SKM-1 (cell line): ENCODE measurements at regions not wholly inside any gene's neighbourhood (a gene's known extent, or its start where the extent isn't known, plus 50 kb on each side); places are given as distances from the start of the nearest gene placed in this dataset.
A peak's percentile ranks its signal among the peaks of the same experiment; 100 is the strongest.
"Not testable (repeated sequence)": the region's sequence is repeated elsewhere in the genome, so short reads cannot be mapped to it uniquely, and the experiment has no call there.

ENCODE experiments used
- DNase-seq: peaks from one replicate; lab custom pipeline; 2025; ENCODE audit not compliant: unreplicated experiment; lab: John Stamatoyannopoulos, UW

DNA sequence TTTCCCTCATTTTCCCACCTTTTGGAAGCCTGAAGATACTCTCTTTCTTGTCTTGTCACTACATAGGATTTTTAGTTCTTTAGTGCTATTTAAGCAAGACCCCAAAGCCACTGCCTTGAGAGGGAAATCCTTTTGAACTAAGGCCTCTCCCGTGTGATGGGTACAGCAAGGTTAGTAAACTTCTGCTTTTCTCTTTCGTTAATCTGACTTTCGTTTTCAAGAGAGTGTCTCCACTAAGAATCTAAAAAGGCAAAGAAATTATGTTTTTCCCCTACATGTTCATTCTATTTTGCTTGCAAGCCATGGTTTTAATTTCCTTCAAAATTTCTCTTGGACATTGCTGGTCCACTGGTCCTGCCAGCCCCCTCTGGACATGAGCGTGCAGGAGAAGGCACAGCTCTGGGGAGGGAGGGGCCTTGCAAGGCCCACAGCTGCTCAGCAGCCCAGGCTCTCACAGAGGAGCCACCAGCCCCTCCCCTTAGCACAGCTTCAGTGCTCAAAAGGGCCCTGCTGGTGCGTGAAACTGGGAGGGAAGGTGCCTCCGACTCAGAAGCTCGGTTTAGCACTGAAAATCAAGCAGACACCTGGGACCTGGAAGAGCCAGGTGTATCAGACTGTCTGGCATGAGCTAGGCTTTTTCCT lies 210.9 kb upstream of the GALNT2 start:
- peak; percentile 85 for DNase-seq

DNA sequence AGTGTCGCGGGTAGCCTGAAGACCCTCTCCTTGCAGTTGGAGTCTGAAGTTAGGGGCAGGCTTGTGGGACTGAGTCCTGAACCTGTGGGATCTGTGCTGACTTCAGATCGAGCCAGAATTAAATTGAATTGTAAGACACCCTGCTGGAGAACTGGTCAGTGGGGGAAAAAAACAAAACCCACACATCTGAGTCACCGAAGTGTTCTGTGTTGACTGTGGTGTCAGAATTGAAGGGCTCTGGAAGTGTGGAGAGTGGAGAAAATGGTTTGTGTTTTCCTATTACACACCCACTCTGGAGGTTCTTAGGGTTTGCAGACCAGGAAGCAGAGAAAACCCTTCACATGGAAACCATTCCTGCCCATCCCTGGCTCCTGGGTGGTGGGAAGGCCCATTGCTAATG lies 209.5 kb upstream of the GALNT2 start:
- DNase-seq = no peak

DNA sequence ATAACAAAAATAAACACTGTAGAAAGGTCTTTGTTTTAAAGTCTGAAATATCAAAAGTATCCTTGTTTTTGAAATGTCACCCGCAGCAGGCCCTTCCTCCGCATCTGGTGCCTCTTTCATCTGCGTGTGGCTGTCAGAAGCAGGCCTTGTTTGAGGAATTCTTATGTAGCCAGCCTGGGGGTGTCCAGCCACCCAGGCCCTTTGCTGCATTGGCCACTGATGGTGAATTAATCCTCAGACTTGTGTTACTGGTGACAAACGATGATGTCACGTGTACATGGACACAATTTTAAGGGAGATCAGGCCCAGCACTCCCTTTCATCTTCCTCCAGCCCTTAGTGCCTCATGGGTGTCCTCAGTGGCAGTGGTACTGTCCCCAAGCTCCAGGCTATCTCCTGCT lies 208.0 kb upstream of the GALNT2 start:
- DNase-seq = no peak

DNA sequence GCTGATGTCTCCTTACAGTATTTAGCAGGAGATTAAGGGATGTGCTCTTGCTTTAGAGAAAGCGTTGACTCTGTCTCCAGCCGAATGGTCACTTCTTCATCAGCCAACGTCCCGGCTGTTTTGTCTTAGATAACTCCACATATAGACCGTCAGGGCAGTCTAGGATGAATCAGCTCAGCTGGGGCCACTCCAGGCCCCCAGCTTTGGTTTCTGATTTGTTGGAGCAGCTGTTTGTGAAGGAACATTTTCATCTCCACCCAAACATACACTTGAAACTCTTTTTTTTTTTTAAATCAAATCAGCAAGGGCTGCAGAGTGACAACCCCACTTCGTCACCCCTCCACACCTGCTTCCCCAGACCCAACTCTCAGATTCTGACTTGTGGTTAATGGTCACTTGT lies 206.1 kb upstream of the GALNT2 start:
- DNase-seq = no peak

DNA sequence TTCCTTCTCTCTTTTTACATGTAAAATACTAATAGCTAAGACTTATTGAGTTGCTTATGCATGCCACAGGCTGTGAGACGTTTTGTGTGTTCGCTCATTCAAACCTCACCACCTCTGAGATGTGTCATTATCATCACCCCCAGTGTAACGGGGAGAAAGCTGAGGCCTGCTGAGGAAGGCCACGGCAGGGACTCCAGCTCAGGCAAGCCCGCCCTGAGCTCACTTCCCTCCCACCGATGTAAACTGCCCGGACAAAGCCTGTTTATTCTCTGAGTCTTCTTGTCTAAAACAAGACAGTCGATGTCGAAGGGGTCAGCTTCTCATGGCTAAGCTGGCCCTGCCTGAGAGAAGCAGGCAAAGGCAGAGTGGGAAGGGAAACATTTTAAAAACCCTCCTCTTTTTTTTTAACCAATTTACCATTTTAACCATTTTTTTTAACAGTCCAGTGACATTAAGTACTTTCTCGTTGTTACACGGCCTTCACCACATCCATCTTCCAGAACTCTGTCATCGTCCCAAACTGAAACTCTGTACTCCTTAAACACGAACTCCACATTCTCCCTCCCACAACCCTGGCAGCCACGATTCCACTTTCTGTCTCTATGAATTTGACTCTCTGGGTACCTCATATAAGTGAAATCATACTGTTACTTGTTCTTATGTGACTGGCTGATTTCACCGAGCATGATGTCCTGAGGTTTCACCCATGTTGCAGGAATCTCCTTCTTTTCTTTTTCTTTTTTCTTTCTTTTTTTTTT lies 204.8 kb upstream of the GALNT2 start:
- no peak for DNase-seq

DNA sequence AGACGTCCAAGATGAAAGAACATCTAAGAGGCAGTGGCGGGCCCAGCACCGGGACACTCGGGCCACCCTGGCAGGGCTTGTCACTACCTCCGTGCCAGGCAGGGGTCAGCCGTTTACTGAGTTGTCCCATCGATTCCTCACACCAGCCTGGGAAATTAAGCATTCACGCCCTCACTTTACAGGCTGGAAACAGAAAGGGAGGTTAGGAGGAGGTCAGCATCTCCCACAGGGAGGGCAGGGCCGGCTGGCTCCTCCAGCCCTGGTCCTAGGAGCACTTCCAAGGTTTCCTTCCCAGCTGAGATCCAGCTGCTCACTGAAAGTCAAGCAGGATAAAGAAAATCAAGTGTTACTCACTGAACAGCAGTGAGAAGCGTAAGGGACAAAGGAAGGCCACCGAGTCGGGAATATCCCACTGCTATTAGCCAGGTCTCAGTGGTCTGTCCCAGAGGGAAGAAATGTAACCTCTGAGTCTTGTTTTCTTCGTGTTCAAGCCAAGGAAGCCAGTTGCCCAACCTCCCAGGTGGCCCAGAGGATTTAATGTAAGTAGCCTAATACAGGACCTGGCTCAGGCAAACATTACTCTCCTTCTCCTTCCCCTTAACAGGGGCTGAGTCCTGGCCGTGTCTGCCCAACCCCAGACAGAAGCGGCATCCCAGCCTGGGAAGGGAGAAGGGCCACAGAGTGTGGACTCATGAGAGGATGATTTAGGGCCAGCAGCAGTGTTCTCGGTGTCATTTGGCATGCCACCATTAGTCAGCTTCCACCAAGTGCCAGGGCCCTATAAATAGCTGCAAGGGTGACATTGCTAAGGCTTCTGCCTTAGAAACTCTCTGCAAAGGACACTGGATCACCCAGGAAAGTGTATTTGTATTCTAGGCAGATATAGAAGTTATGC lies 203.1 kb upstream of the GALNT2 start:
- DNase-seq = no peak

DNA sequence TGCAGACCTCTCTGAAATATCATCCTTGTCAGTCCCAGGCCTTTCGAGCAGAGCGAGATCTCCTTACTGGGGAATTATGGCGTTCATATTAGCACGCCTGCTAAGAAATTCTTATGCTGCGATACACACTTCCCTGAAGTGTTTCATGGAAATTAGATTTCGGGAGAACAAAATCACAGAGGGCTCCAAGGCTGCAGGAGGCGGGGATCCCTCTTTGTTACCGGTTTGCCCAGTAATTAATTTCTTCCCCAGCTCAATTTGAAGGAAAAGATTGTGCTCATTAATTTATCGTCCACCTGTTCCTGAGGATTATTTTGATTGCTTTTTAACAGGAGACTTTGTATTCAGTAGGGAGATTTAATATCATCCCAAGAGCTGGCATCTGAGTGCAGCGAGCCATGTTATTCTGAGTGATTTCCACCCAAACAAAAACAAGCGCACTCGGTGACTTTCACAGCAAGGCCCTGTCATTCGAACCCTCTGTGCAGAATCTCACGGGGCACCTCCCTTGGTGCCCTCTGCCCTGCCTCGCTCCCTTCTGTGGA lies 202.3 kb upstream of the GALNT2 start:
- DNase-seq = no peak

DNA sequence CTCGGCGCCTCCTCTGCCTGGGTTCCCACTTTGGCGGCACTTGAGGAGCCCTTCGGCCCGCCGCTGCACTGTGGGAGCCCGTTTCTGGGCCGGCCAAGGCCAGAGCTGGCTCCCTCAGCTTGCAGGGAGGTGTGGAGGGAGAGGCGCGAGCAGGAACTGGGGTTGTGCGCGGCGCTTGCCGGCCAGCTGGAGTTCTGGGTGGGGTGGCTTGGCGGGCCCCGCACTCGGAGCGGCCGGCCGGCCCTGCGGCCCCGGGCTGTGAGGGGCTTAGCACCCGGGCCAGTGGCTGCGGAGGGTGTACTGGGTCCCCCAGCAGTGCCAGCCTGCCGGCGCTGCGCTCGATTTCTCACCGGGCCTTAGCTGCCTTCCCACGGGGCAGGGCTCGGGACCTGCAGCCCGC lies 201.7 kb upstream of the GALNT2 start:
- DNase-seq = not testable (repeated sequence)

DNA sequence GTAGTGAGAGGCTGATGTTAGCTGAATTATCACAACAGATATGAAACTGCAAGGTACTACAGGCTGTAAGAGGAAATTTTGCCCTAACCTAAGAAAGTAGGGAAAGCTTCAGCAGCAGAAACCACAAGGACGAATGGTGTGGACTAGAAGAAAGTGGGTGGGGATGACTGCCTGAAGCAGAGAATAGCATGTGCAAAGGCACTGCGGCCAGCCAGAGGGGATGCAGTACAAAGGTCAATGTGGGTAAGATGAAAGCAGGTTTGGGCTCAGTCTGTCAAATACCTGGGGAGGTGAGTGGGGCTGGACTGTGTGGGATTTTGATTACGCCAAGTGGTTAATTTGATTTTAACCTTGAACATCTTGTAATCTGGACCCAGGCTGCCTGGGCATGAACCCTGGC lies 199.3 kb upstream of the GALNT2 start:
- DNase-seq = no peak

DNA sequence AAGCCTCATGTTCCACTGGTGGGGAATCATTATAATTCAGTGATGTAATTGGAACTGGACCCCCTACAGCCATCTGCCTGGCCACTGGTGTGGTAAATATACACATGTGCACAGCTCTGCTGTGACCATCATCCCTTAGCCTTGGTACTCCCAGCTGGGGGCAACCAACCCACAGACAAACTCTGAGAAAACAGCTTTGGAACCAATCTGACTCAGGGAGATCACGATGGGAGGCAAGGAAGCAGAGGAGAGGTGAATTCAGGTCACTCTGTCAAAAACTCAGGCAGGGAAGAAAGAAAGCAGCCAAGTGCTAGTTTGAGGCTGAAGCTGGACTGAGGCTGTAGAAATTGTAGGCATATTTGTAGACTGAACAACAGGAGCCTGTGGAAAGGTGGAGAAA lies 197.8 kb upstream of the GALNT2 start:
- no peak for DNase-seq

DNA sequence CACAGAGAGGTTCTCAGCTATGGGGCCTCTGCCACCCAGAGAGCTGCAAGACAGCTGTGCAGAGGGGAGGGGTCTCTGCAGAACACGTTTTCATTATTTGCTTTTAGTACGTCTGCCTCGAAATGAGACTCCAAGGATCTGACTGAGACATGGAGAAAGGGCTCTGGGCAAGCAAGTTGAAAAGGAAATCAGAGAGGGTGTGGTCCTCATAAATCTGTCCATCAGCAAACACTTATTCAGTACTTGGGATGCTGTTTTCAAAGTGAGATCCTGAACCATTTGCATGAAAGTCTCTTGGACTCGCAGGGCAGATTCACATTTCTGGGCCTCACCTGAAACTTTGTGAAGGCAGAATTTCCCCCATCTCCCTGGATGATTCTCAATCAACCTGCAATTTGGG lies 197.4 kb upstream of the GALNT2 start:
- DNase-seq = no peak

DNA sequence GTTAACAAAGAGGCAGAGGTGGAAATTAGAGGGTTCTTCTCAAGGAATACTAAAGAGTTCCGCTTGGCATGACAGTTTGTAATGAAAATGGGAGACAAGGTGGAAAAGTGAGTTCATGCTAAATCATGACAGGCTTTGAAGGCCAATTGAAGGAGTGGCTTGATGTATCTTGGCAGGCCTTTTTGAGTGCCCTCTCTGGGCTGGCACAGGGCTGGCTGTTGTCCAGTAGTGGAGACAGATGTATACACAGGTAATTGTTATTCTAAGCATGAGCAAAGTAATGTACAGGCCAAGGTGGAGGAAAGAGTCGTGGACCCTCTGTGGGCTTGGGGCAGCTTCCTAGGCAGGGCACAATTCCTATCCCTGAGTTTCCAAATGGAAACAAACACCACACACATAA lies 196.7 kb upstream of the GALNT2 start:
- no peak for DNase-seq

DNA sequence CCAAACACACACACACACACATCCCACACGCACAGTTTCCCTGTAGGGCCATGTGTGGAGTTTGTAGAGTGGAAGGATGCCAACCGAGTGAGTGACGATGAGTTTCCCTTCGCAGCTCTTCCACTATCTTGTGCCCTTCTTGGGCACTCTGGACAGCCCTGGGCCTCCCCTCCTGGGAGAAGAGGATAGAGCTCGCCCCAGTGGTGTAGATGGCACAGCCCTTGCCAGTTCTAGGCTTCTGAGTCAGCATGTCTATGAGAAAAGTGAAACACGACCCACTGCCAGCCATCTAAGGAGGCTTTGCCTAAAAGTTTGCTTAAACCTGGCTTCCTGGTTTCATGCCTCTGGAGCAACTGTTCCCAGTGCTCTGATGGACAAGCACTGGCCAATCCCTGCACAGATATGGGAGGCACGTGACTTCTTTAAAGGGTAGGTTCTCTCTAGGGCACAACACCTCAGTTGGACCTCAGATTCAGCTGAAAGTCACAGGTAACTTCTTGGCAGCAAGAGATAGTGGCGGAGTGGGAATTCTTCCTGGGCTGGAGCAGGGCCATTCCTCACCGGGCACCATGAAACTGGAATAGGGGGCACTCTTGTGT lies 195.9 kb upstream of the GALNT2 start:
- no peak for DNase-seq

DNA sequence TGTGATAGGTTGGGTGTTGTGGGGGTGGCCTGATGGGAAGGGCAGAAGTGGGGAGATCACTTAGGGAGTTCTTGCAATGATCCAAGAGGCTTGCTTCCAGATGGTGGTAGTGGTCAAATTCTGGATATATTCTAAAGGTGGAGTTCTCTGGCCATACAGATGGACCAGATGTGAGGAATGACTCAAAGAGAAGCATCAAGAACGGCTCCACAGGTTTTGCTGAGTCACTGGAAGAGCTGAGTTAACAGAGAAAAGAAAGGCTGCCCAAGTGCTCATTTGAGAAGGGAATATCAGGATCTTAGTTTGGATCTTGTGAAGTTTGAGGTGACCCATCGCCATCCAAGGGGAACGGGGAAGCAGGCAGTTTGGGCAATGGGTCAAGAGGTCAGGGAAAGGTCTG lies 192.9 kb upstream of the GALNT2 start:
- no peak for DNase-seq

DNA sequence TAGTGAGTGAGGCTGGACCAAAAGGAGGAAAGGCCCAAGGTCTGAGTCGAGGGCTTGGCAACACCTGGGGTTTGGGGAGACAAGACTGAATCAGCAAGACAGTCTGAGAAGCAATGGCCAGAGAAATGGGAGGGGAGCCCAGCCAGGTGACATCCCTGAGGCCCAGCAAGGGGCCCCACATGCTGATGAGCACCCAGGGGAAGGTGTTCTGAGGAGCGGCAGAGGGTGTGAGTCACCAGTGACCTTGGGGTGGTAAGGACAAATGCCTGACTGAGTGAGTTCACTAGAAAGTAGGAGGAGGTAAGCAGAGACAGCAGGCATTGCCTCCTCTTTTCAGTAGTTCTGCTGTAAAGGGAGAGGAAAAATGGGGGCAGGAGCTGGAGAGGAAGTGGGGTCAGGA lies 192.4 kb upstream of the GALNT2 start:
- DNase-seq = no peak

DNA sequence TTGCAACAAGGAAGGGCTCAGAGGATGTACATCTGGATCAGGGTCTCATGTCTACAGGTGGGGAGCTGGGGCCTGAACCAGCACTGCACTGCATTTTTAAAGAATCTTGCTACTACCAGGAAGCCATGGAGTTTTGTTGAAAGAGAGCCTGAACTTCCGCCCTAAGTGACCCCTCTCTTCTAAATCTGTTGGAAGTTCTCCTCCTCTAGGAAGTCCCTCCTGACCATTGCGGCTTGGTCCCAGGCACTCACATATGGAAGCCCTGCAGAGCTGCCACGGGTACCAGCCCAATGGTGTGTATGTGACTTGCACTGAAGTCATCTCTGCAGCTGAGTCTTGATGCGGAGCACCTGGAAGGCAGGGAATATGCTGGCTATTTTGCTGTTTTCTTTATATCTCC lies 192.0 kb upstream of the GALNT2 start:
- DNase-seq = no peak

DNA sequence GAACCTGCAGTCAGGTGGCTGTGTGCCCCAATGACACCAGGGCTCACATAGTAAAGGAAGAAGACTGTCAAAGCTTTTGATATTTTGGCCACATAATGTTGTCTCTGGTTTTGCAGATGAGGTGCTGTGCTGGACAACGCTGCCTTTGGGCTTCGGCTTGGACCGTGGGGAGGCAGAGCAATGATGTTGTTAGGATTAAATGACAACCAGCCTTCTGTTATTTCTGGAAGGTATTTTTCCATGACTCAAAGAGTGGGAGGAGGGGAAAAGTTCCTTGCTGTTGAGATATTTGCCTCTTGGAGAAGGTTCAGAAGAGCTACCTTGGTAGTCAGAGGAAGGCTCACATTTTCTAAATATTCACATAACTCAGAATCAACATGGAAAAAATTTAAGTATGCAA lies 187.3 kb upstream of the GALNT2 start:
- no peak for DNase-seq

DNA sequence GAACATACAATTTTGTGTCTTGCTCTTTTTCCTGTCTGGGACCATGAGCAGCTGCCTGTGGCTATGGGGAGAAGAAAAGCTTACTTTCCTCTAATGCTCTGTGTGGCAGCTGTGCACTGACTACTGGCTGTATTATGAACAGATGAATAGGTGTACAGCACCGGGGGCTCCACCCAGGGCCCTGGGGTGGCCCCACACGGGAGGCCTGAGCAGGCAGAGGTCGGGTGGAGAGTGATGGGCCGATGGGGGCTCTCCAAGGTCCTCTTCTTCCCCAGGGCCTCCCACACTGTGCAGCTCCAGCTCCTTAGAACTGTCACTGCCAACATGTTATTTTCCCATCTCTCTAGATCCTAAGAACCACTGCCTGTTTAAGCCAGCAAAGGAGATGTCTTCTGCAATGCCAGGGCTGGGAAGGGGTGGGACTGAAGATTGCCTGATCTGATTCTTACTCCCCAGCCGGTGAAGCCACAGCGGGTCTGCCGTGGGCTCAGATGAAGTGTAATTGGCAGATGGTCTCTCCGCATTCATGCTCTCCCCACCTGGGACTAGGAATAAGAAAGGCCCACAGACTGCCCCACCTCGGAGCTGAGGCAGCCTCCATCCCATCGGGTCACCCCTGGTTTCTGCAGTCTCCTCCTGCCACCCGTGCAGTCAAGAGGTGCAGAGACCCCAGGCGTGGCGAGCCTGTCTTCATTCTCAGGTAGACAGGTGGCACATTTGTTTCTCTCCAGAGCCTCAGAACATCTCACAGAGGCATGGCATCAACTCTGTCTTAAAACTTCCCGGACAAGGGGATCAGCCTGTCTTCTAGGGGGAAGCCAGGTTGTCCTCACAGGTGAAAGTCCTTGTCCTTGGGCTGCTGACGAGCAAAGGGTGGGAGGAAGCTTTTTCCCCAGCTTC lies 186.5 kb upstream of the GALNT2 start:
- no peak for DNase-seq

DNA sequence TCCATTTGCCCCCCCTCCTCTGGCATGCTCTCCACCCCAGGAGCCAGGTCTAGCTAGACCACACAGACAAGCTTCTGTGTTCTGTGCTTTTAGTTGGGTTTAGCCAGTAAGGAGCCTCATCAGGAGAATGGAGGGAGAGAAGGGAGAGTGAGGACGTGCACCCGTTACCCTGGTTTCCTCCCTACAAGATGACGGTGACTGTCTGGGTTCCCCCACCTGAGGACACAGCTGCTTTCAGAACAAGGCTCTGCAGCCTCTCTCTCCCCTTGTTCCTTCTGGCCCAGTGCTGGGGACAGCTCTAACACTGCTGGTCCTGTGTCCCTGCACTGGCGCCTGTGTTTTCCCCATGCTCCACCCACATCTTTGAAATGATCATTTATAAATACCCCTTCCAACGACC lies 184.4 kb upstream of the GALNT2 start:
- DNase-seq = no peak

DNA sequence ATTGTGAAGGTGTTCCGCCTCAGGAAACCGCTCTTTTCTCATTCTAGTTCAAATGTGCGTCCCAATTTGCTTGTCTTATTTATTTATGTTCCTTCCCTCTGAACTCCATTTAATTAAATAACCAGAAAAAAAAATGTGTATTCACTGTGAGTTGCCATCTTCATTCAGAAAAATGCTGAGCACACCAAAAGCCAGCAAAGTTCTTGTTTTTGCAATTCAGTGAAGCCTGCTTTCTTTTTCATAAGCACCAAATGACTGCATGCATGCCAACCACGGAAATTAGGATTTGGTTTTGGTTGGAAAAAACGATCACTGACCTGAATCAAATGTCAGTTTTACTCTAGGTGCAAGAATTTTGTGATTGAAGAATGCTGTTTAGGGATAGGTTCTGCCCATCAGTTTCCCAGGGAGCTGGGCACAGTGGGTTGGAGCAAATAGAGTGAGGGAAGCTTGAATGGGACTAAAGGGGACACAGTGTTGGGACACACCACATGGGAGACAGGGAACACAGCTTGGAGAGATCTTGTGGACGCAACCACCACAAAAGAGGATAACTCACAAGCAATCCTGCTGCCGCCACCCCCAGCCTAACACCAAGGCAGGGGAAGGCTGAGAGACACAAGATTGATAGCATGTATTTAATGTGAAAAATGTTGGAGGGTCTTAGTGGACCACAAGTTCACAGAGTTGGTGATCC lies 183.4 kb upstream of the GALNT2 start:
- DNase-seq = no peak
